ENCODE measurements at regions not wholly inside any gene's neighbourhood (a gene's known extent, or its start where the extent isn't known, plus 50 kb on each side); places are given as distances from the start of the nearest gene placed in this dataset.

DNA sequence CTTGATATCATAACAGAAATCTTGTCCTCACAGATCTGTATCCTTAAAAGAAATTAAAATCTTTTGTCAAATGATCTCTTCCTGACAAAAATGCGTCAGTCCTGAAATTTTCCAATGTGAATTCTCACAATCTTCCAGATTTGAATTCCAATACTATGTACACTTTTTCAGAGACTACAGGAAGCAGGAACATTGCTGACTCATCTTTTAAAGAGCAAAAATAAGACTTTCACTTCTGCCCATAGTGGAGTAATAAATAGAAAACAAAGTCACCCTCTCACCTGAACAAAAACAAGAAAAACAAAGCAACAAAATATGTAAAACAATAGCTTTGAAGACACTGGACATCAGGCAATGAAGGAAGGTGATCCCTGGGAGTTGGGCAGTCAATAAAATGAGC lies 167.0 kb upstream of the IPO5 start (continued):
- TF ChIP-seq, protein P1, sequence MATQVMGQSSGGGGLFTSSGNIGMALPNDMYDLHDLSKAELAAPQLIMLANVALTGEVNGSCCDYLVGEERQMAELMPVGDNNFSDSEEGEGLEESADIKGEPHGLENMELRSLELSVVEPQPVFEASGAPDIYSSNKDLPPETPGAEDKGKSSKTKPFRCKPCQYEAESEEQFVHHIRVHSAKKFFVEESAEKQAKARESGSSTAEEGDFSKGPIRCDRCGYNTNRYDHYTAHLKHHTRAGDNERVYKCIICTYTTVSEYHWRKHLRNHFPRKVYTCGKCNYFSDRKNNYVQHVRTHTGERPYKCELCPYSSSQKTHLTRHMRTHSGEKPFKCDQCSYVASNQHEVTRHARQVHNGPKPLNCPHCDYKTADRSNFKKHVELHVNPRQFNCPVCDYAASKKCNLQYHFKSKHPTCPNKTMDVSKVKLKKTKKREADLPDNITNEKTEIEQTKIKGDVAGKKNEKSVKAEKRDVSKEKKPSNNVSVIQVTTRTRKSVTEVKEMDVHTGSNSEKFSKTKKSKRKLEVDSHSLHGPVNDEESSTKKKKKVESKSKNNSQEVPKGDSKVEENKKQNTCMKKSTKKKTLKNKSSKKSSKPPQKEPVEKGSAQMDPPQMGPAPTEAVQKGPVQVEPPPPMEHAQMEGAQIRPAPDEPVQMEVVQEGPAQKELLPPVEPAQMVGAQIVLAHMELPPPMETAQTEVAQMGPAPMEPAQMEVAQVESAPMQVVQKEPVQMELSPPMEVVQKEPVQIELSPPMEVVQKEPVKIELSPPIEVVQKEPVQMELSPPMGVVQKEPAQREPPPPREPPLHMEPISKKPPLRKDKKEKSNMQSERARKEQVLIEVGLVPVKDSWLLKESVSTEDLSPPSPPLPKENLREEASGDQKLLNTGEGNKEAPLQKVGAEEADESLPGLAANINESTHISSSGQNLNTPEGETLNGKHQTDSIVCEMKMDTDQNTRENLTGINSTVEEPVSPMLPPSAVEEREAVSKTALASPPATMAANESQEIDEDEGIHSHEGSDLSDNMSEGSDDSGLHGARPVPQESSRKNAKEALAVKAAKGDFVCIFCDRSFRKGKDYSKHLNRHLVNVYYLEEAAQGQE (IDR thresholded peaks at IDR 0.05; ENCODE audit: unreplicated experiment): no peak
- TF ChIP-seq NANOG (IDR thresholded peaks at IDR 0.05; ENCODE audit: borderline replicate concordance) (no peak), EZH2 (IDR thresholded peaks at IDR 0.05; ENCODE audit: low read depth, unreplicated experiment) (no peak), CREB1 (CRISPR knock-in tag; IDR thresholded peaks at IDR 0.05; ENCODE audit: low read depth) (no peak)
- TF ChIP-seq, protein P2, sequence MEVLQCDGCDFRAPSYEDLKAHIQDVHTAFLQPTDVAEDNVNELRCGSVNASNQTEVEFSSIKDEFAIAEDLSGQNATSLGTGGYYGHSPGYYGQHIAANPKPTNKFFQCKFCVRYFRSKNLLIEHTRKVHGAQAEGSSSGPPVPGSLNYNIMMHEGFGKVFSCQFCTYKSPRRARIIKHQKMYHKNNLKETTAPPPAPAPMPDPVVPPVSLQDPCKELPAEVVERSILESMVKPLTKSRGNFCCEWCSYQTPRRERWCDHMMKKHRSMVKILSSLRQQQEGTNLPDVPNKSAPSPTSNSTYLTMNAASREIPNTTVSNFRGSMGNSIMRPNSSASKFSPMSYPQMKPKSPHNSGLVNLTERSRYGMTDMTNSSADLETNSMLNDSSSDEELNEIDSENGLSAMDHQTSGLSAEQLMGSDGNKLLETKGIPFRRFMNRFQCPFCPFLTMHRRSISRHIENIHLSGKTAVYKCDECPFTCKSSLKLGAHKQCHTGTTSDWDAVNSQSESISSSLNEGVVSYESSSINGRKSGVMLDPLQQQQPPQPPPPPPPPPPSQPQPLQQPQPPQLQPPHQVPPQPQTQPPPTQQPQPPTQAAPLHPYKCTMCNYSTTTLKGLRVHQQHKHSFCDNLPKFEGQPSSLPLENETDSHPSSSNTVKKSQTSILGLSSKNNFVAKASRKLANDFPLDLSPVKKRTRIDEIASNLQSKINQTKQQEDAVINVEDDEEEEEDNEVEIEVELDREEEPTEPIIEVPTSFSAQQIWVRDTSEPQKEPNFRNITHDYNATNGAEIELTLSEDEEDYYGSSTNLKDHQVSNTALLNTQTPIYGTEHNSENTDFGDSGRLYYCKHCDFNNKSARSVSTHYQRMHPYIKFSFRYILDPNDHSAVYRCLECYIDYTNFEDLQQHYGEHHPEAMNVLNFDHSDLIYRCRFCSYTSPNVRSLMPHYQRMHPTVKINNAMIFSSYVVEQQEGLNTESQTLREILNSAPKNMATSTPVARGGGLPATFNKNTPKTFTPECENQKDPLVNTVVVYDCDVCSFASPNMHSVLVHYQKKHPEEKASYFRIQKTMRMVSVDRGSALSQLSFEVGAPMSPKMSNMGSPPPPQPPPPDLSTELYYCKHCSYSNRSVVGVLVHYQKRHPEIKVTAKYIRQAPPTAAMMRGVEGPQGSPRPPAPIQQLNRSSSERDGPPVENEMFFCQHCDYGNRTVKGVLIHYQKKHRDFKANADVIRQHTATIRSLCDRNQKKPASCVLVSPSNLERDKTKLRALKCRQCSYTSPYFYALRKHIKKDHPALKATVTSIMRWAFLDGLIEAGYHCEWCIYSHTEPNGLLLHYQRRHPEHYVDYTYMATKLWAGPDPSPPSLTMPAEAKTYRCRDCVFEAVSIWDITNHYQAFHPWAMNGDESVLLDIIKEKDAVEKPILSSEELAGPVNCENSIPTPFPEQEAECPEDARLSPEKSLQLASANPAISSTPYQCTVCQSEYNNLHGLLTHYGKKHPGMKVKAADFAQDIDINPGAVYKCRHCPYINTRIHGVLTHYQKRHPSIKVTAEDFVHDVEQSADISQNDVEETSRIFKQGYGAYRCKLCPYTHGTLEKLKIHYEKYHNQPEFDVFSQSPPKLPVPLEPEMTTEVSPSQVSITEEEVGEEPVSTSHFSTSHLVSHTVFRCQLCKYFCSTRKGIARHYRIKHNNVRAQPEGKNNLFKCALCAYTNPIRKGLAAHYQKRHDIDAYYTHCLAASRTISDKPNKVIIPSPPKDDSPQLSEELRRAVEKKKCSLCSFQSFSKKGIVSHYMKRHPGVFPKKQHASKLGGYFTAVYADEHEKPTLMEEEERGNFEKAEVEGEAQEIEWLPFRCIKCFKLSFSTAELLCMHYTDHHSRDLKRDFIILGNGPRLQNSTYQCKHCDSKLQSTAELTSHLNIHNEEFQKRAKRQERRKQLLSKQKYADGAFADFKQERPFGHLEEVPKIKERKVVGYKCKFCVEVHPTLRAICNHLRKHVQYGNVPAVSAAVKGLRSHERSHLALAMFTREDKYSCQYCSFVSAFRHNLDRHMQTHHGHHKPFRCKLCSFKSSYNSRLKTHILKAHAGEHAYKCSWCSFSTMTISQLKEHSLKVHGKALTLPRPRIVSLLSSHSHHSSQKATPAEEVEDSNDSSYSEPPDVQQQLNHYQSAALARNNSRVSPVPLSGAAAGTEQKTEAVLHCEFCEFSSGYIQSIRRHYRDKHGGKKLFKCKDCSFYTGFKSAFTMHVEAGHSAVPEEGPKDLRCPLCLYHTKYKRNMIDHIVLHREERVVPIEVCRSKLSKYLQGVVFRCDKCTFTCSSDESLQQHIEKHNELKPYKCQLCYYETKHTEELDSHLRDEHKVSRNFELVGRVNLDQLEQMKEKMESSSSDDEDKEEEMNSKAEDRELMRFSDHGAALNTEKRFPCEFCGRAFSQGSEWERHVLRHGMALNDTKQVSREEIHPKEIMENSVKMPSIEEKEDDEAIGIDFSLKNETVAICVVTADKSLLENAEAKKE (CRISPR knock-in tag; IDR thresholded peaks at IDR 0.05): no peak

DNA sequence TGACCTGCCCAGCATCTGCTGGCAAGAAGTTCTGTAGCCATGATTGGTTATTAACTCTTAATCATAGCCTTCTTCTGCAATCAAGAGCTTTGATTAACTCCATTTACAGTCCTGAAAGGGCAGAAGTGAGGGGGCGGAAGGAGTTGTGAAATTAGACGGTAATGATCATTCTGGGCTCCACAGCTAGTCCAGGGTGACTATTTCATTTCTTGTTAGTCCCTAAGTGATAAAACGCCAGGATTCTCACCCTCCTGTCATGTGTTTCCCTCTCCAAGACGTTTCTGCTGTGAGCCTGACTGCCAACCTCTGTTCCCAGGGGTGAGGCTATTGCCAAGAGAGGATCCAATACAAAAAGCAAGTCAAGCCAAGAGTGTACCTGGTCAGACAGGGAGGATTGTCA lies 155.9 kb upstream of the IPO5 start:
- H3K27ac Mint-ChIP-seq: no peak overlapping the region
- Histone ChIP-seq H2AFZ (no peak overlapping the region), H3K4me2 (no peak overlapping the region)
- no peak for TF ChIP-seq STAT1 (IDR thresholded peaks at IDR 0.05; ENCODE audit: unreplicated experiment)
- TF ChIP-seq, protein P3, sequence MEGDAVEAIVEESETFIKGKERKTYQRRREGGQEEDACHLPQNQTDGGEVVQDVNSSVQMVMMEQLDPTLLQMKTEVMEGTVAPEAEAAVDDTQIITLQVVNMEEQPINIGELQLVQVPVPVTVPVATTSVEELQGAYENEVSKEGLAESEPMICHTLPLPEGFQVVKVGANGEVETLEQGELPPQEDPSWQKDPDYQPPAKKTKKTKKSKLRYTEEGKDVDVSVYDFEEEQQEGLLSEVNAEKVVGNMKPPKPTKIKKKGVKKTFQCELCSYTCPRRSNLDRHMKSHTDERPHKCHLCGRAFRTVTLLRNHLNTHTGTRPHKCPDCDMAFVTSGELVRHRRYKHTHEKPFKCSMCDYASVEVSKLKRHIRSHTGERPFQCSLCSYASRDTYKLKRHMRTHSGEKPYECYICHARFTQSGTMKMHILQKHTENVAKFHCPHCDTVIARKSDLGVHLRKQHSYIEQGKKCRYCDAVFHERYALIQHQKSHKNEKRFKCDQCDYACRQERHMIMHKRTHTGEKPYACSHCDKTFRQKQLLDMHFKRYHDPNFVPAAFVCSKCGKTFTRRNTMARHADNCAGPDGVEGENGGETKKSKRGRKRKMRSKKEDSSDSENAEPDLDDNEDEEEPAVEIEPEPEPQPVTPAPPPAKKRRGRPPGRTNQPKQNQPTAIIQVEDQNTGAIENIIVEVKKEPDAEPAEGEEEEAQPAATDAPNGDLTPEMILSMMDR (conservative IDR thresholded peaks at IDR 0.05; ENCODE audit: low read depth in 2 of 2): no peak
- TF ChIP-seq, protein P4, sequence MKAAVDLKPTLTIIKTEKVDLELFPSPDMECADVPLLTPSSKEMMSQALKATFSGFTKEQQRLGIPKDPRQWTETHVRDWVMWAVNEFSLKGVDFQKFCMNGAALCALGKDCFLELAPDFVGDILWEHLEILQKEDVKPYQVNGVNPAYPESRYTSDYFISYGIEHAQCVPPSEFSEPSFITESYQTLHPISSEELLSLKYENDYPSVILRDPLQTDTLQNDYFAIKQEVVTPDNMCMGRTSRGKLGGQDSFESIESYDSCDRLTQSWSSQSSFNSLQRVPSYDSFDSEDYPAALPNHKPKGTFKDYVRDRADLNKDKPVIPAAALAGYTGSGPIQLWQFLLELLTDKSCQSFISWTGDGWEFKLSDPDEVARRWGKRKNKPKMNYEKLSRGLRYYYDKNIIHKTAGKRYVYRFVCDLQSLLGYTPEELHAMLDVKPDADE (IDR thresholded peaks at IDR 0.05): no peak
- TF ChIP-seq, protein P1 (IDR thresholded peaks at IDR 0.05; ENCODE audit: unreplicated experiment): no peak
- TF ChIP-seq ZNF331 (CRISPR knock-in tag; IDR thresholded peaks at IDR 0.05; ENCODE audit: low read depth): no peak

More for the DNA sequence above, 155.9 kb upstream of the IPO5 start:
- ATAC-seq: no peak
- Mint-ChIP-seq H3K9me3 (peaks cover 33% of the 10 kb centered on the region), H3K36me3 (ENCODE audit: low read depth) (peaks cover 19% of the 10 kb centered on the region), H3K4me1 (no peaks in the 10 kb centered on the region), H3K4me3 (no peak overlapping the region), H3K27me3 (ENCODE audit: insufficient read depth, low read depth, poor library complexity) (peaks cover 7% of the 10 kb centered on the region)
- Histone ChIP-seq H3K27ac (ENCODE audit: low read depth) (no peak overlapping the region), H3K36me3 (ENCODE audit: insufficient read depth) (peaks cover 4% of the 10 kb centered on the region; the same call in 1 of the 2 replicates), H3K27me3 (ENCODE audit: insufficient read depth) (no peaks in the 10 kb centered on the region), H3K9me2 (ENCODE audit: insufficient read depth) (no peaks in the 10 kb centered on the region), H3F3A (replicated peaks; ENCODE audit: low read depth) (no peaks in the 10 kb centered on the region), H4K20me1 (replicated peaks; ENCODE audit: insufficient read depth) (no peaks in the 10 kb centered on the region), H3K4me1 (ENCODE audit: insufficient read depth) (no peaks in the 10 kb centered on the region; the same call in 1 of the 2 replicates), H3K4me3 (no peak overlapping the region), H3K79me2 (replicated peaks; ENCODE audit: insufficient read depth) (no peaks in the 10 kb centered on the region)
- DNase-seq (ENCODE audit: low spot score): no peak
